ENCODE measurements at regions not wholly inside any gene's neighbourhood (a gene's known extent, or its start where the extent isn't known, plus 50 kb on each side); places are given as distances from the start of the nearest gene placed in this dataset.
A peak's percentile ranks its signal among the peaks of the same experiment; 100 is the strongest.

- no peaks in the 10 kb centered on the region for H4K20me1 ChIP-seq (replicated peaks in 1 of 2; ENCODE audit: control insufficient read depth in 1 of 2, insufficient read depth in 2 of 2, low read length in 2 of 2)
- no peaks in the 10 kb centered on the region for H3K79me1 ChIP-seq (ENCODE audit: low read depth, low read length)
- ChIA-PET CTCF (ENCODE audit: partially characterized antibody) (interaction anchor here (1.0 to 1.5 kb wide), 4 partner anchors 15 to 146 kb away, joined by 3 to 4 read pairs (median 3); no protein-coding TSS in a partner anchor), POLR2A (ENCODE audit: partially characterized antibody) (no interaction called here)
- H3K4ac ChIP-seq (replicated peaks; ENCODE audit: insufficient read length, low read depth, low read length): no peak overlapping the region
- H2BK120ac ChIP-seq (replicated peaks; ENCODE audit: low read depth, low read length): no peak overlapping the region
- H3K14ac ChIP-seq (ENCODE audit: insufficient read length): no peak overlapping the region
- H3K23me2 ChIP-seq (ENCODE audit: low read depth, low read length): no peaks in the 10 kb centered on the region
- H3K4me2 ChIP-seq (ENCODE audit: insufficient read depth in 1 of 2, low read depth in 2 of 2, low read length in 2 of 2): no peak overlapping the region
- FAIRE-seq: peak; percentile 70
- no peaks in the 10 kb centered on the region for H3K79me2 ChIP-seq (ENCODE audit: control insufficient read depth in 1 of 2, insufficient read depth in 2 of 2, low read length in 2 of 2)
- no peak overlapping the region for H4K5ac ChIP-seq (ENCODE audit: insufficient read length, low read depth, low read length)
- no peak overlapping the region for H3K9ac ChIP-seq (replicated peaks in 1 of 4; ENCODE audit: extremely low read depth in 1 of 4, low read depth in 3 of 4, low read length in 3 of 4)
- WGBS, 2 experiments (ENCODE audit: extremely low coverage in 1 of 2, insufficient coverage in 1 of 2, insufficient read length in 1 of 2, insufficient replicate concordance in 2 of 2, low coverage in 1 of 2, low lambda C conversion rate in 2 of 2, missing lambda C conversion rate in 1 of 2): 89% methylated on average over 8 of the region's 9 CpGs; no CpG with 5 or more reads in 1 of the 2 experiments
- H3K18ac ChIP-seq (ENCODE audit: extremely low read depth, low read length): no peak overlapping the region
- H4K91ac ChIP-seq (replicated peaks; ENCODE audit: insufficient read length, low read length): no peak overlapping the region
- H3K4me3 ChIP-seq (ENCODE audit: extremely low read depth in 1 of 4, insufficient read depth in 2 of 4, low read depth in 3 of 4, low read length in 4 of 4): no peak overlapping the region
- no peak overlapping the region for H4K8ac ChIP-seq (ENCODE audit: extremely low read depth, insufficient read depth, low read length)
- DNase-seq (ENCODE audit: low read depth in 1 of 2, low spot score in 2 of 2): no peak
- H2BK20ac ChIP-seq (ENCODE audit: low read length): no peak overlapping the region
- H2BK15ac ChIP-seq (ENCODE audit: low read length): no peak overlapping the region
- TF ChIP-seq KDM4A (IDR thresholded peaks at IDR 0.05; ENCODE audit: low read depth, low read length, severe bottlenecking): no peak
- TF ChIP-seq BACH1 (IDR thresholded peaks at IDR 0.05; ENCODE audit: low read length): no peak
- peak; percentile 73 to 76 for TF ChIP-seq RAD21 (IDR thresholded peaks at IDR 0.05 in 1 of 2, conservative IDR thresholded peaks at IDR 0.05 in 1 of 2; ENCODE audit: low read depth in 2 of 2, low read length in 2 of 2)
- TF ChIP-seq, protein P1, sequence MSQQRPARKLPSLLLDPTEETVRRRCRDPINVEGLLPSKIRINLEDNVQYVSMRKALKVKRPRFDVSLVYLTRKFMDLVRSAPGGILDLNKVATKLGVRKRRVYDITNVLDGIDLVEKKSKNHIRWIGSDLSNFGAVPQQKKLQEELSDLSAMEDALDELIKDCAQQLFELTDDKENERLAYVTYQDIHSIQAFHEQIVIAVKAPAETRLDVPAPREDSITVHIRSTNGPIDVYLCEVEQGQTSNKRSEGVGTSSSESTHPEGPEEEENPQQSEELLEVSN (IDR thresholded peaks at IDR 0.05): no peak
- TF ChIP-seq CTCF (IDR thresholded peaks at IDR 0.05; ENCODE audit: control extremely low read depth in 1 of 3, insufficient read depth in 1 of 3, low read depth in 1 of 3, low read length in 3 of 3): peak in 2 of 3 experiments; percentile 48 to 73; a peak in 3 of 4 replicates
- no peaks in the 10 kb centered on the region for H3K9me3 ChIP-seq (ENCODE audit: insufficient read depth in 2 of 2, low read depth in 1 of 2, low read length in 1 of 2)
- no peaks in the 10 kb centered on the region; a peak in 1 of 7 replicates for H3K4me1 ChIP-seq (replicated peaks in 1 of 4; ENCODE audit: control insufficient read depth in 3 of 4, insufficient read depth in 4 of 4, low read length in 3 of 4)
- no peak overlapping the region for H3K27ac ChIP-seq (ENCODE audit: low read depth, low read length)
- H2BK5ac ChIP-seq (ENCODE audit: low read depth, low read length): no peak overlapping the region; the same call in 1 of the 2 replicates
- H3K27me3 ChIP-seq (replicated peaks in 1 of 4; ENCODE audit: control insufficient read depth in 3 of 4, extremely low read depth in 1 of 4, insufficient read depth in 3 of 4, low read length in 3 of 4): no peaks in the 10 kb centered on the region
- no peak overlapping the region for H3K56ac ChIP-seq (replicated peaks; ENCODE audit: insufficient read length, low read depth, low read length)
- no peak overlapping the region for H2BK12ac ChIP-seq (ENCODE audit: low read depth, low read length)
- no peak overlapping the region for H3K23ac ChIP-seq (ENCODE audit: insufficient read length)
- H2AFZ ChIP-seq (ENCODE audit: low read length): peak overlapping the region; percentile 47; the same call in 1 of the 2 replicates
- no peak overlapping the region for H2AK5ac ChIP-seq (ENCODE audit: low read depth, low read length)
- H3K36me3 ChIP-seq (ENCODE audit: control insufficient read depth in 2 of 4, insufficient read depth in 4 of 4, low read length in 3 of 4): no peaks in the 10 kb centered on the region
Measured at GRCh38 chr4:169902658-169903345, 123.4 kb downstream of the MFAP3L start.

Data from H1 (cell line).